ENCODE measurements at regions not wholly inside any gene's neighbourhood (a gene's known extent, or its start where the extent isn't known, plus 50 kb on each side); places are given as distances from the start of the nearest gene placed in this dataset.

- Histone ChIP-seq H2AFZ (ENCODE audit: low read length) (no peak overlapping the region), H4K20me1 (ENCODE audit: control insufficient read depth, extremely low read depth, insufficient read depth, low read length) (no peaks in the 10 kb centered on the region), H3K4me1 (ENCODE audit: control insufficient read depth, extremely low read depth, insufficient read depth, low read length) (no peaks in the 10 kb centered on the region), H3K27ac (ENCODE audit: insufficient read depth, low read length) (no peak overlapping the region), H3K79me2 (ENCODE audit: control insufficient read depth, insufficient read depth, low read length) (no peaks in the 10 kb centered on the region), H3K36me3 (ENCODE audit: control insufficient read depth, insufficient read depth, low read length) (no peaks in the 10 kb centered on the region), H3K9me3 (ENCODE audit: control insufficient read depth, insufficient read depth, low read depth, low read length) (no peaks in the 10 kb centered on the region), H3K27me3 (ENCODE audit: control insufficient read depth, insufficient read depth, low read length) (no peaks in the 10 kb centered on the region), H3K4me3 (replicated peaks in 1 of 4; ENCODE audit: control extremely low read depth in 1 of 4, insufficient read depth in 1 of 4, low read depth in 3 of 4, low read length in 4 of 4) (no peak overlapping the region), H3K9ac (ENCODE audit: insufficient read depth, low read length) (no peak overlapping the region), H3K4me2 (ENCODE audit: extremely low read depth, insufficient read depth, low read length) (no peak overlapping the region)
- no peak for DNase-seq (ENCODE audit: low read depth in 2 of 2)
- TF ChIP-seq EZH2 (IDR thresholded peaks at IDR 0.05; ENCODE audit: low read length, missing control alignments) (no peak), CTCF (conservative IDR thresholded peaks at IDR 0.05 in 1 of 2, IDR thresholded peaks at IDR 0.05 in 1 of 2; ENCODE audit: low read depth in 1 of 2, low read length in 2 of 2) (no peak)
Measured at GRCh38 chr14:43764433-43764832, 742.6 kb downstream of the FSCB start.

- no peaks in the 10 kb centered on the region for H3K9me3 ChIP-seq (ENCODE audit: control insufficient read depth, insufficient read depth, low read depth, low read length)
- H4K20me1 ChIP-seq (ENCODE audit: control insufficient read depth, extremely low read depth, insufficient read depth, low read length) = no peaks in the 10 kb centered on the region
- H3K9ac ChIP-seq (ENCODE audit: insufficient read depth, low read length) = no peak overlapping the region
- no peak overlapping the region for H3K4me3 ChIP-seq (replicated peaks in 1 of 4; ENCODE audit: control extremely low read depth in 1 of 4, insufficient read depth in 1 of 4, low read depth in 3 of 4, low read length in 4 of 4)
- no peak overlapping the region for H3K4me2 ChIP-seq (ENCODE audit: extremely low read depth, insufficient read depth, low read length)
- no peak for TF ChIP-seq EZH2 (IDR thresholded peaks at IDR 0.05; ENCODE audit: low read length, missing control alignments)
- TF ChIP-seq CTCF (conservative IDR thresholded peaks at IDR 0.05 in 1 of 2, IDR thresholded peaks at IDR 0.05 in 1 of 2; ENCODE audit: low read depth in 1 of 2, low read length in 2 of 2) = no peak
- no peaks in the 10 kb centered on the region for H3K27me3 ChIP-seq (ENCODE audit: control insufficient read depth, insufficient read depth, low read length)
- no peak overlapping the region for H3K27ac ChIP-seq (ENCODE audit: insufficient read depth, low read length)
- no peak for DNase-seq (ENCODE audit: low read depth in 2 of 2)
- no peaks in the 10 kb centered on the region for H3K79me2 ChIP-seq (ENCODE audit: control insufficient read depth, insufficient read depth, low read length)
- no peaks in the 10 kb centered on the region for H3K4me1 ChIP-seq (ENCODE audit: control insufficient read depth, extremely low read depth, insufficient read depth, low read length)
- no peaks in the 10 kb centered on the region for H3K36me3 ChIP-seq (ENCODE audit: control insufficient read depth, insufficient read depth, low read length)
- no peak overlapping the region for H2AFZ ChIP-seq (ENCODE audit: low read length)
Measured at GRCh38 chr14:43755707-43756106, 751.4 kb downstream of the FSCB start.

- no peak overlapping the region for H3K9ac ChIP-seq (ENCODE audit: insufficient read depth, low read length)
- DNase-seq (ENCODE audit: low read depth in 2 of 2) = no peak
- no peak overlapping the region for H3K4me3 ChIP-seq (replicated peaks in 1 of 4; ENCODE audit: control extremely low read depth in 1 of 4, insufficient read depth in 1 of 4, low read depth in 3 of 4, low read length in 4 of 4)
- no peaks in the 10 kb centered on the region for H3K9me3 ChIP-seq (ENCODE audit: control insufficient read depth, insufficient read depth, low read depth, low read length)
- H4K20me1 ChIP-seq (ENCODE audit: control insufficient read depth, extremely low read depth, insufficient read depth, low read length) = no peaks in the 10 kb centered on the region
- no peak overlapping the region for H3K27ac ChIP-seq (ENCODE audit: insufficient read depth, low read length)
- H3K27me3 ChIP-seq (ENCODE audit: control insufficient read depth, insufficient read depth, low read length) = no peaks in the 10 kb centered on the region
- no peaks in the 10 kb centered on the region for H3K36me3 ChIP-seq (ENCODE audit: control insufficient read depth, insufficient read depth, low read length)
- H2AFZ ChIP-seq (ENCODE audit: low read length) = no peak overlapping the region
- H3K79me2 ChIP-seq (ENCODE audit: control insufficient read depth, insufficient read depth, low read length) = no peaks in the 10 kb centered on the region
- H3K4me1 ChIP-seq (ENCODE audit: control insufficient read depth, extremely low read depth, insufficient read depth, low read length) = no peaks in the 10 kb centered on the region
- TF ChIP-seq CTCF (conservative IDR thresholded peaks at IDR 0.05 in 1 of 2, IDR thresholded peaks at IDR 0.05 in 1 of 2; ENCODE audit: low read depth in 1 of 2, low read length in 2 of 2) (no peak), EZH2 (IDR thresholded peaks at IDR 0.05; ENCODE audit: low read length, missing control alignments) (no peak)
- H3K4me2 ChIP-seq (ENCODE audit: extremely low read depth, insufficient read depth, low read length) = no peak overlapping the region
Measured at GRCh38 chr14:43754838-43755237, 752.2 kb downstream of the FSCB start.
